ENCODE measurements at regions not wholly inside any gene's neighbourhood (a gene's known extent, or its start where the extent isn't known, plus 50 kb on each side); places are given as distances from the start of the nearest gene placed in this dataset.

GRCh38 chr13:71046360-71047079, 820.5 kb downstream of the DACH1 start:
- TF ChIP-seq, protein P1, sequence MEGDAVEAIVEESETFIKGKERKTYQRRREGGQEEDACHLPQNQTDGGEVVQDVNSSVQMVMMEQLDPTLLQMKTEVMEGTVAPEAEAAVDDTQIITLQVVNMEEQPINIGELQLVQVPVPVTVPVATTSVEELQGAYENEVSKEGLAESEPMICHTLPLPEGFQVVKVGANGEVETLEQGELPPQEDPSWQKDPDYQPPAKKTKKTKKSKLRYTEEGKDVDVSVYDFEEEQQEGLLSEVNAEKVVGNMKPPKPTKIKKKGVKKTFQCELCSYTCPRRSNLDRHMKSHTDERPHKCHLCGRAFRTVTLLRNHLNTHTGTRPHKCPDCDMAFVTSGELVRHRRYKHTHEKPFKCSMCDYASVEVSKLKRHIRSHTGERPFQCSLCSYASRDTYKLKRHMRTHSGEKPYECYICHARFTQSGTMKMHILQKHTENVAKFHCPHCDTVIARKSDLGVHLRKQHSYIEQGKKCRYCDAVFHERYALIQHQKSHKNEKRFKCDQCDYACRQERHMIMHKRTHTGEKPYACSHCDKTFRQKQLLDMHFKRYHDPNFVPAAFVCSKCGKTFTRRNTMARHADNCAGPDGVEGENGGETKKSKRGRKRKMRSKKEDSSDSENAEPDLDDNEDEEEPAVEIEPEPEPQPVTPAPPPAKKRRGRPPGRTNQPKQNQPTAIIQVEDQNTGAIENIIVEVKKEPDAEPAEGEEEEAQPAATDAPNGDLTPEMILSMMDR (IDR thresholded peaks at IDR 0.05), result no peak
- no peak for TF ChIP-seq POLR2AphosphoS5 (IDR thresholded peaks at IDR 0.05)
